HG03280 (cell line): ENCODE measurements at regions not wholly inside any gene's neighbourhood (a gene's known extent, or its start where the extent isn't known, plus 50 kb on each side); places are given as distances from the start of the nearest gene placed in this dataset.

Experiments
- ATAC-seq: cut with Tn5 transposase; IDR thresholded peaks from one replicate; pipeline ENCODE4 v1.9.1; 2021; ENCODE audit warnings: mild to moderate bottlenecking, moderate library complexity; ENCODE audit not compliant: unreplicated experiment

DNA sequence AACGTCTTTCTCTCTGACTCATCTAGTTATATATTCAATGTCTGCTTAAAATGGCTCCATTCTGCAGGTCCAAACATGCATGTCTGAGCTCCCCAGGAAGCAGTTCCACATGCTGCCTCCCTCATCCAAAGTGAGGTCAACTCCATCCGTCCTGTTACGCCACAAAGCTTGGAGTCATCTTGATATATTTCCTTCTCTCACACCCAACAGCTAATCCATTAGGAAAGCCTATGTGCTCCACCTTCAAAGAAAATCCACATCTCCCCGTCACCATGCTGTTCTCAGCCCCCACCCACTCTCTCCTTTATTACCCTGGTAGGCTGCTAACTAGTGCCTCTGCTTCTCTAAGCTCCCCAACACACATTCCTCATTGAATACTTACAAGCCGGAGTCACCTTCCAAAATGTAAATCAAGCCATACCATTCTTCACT lies 130.2 kb upstream of the SYNDIG1 start:
- ATAC-seq = no peak

DNA sequence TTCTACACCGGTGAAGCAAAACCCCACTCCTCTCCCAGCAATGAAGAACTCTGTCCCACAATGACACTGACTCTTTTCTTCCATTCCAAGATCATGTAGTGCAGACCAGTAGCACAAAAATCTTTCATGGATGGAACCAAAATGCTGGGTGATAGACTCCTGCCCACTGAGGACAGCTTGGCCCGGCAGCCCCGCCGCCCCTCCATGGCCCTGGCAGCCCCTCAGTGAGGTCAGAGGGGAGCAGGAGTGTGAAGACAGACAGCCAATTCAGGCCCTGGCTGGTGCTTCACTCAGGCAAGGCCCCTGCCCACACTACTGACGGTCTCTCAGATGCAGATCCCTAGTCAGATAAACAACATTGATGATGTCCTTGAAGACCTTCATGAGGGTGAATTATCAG lies 131.9 kb upstream of the SYNDIG1 start:
- no peak for ATAC-seq

DNA sequence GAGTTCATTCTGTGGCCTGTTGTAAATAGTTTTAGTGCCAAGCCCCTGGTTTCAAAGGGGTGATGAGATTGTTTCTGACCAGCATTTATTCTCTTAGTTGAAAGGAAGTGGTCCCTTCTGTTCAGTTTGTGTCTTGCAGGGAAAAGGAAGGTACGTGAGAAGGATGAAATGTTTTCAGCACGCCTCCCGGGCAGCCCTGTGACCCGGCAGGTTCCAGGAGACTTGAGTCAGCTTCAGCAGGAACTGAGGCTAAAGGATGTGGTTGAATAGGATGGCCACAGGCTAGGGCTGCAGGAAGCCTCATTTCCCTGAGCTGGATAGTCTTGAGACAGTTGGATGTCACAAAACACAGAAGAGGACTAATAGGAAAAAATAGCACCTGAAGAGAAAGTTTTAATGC lies 132.4 kb upstream of the SYNDIG1 start:
- ATAC-seq = no peak

DNA sequence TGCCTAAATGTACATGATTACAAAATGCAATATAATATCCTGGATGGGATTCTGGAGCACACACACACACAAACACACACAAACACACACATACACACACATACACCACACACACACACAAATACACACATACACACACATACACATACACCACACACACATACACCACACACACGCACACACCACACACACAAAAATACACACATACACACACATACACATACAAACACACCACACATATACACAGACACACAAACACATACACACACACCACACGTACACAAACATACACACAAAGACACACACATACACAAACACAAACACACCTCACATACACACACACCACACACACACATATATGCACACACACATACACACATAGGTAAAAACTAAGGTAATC lies 134.6 kb upstream of the SYNDIG1 start:
- no peak for ATAC-seq

DNA sequence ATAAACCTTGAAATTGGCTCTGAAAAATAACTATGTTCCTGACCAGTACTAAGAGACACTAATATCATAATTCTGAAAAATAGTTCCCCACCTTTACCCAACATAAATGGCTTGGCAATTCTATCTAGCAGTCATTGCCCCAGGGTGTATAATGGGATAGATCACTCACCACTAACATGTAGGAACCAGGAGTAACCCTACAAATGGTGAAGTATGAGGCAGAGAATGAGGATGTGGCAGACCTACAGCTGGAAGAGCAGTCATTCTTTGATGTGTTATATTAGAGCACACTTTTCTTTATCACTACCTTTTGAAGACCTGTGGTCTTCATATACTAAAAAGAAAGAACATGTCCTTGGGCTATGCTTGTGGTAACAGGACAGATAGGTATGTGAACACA lies 136.5 kb upstream of the SYNDIG1 start:
- no peak for ATAC-seq

DNA sequence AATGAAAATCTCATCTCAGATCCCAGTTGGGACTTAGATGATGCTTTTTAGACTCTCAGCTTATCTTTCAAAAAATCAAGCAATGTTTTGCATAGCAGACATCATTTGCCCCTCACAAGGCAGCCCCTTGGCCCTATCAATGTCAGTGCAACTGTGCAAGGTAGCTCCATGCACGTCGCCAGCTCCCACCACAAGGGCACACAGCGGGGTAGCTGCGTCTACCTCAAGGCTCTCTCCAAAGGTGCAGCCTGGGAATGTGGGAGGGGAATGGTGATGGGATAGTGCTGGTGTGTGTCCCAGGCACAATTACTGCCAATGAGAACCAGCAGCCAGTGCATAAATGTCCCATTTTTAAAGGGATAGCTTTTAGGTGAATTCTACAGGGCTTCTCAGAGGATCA lies 137.5 kb upstream of the SYNDIG1 start:
- ATAC-seq = no peak

DNA sequence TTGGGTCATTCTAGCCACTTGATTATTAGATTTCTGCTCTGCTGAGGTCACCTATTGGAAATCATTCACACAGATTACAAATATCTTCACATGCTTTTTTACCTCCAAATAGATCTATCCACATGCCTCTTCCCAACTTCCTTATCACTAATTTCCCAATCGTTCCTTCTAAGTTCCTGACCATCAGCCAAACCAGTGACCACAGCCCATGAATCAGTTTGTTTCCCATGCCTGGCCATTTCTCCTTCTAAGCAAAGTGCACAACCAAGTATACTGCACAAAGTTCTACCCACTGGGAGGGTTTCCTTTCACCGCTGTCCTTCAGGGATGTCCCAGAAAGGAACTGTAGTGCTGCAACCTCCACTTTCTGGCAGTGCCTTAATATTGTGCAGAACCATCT lies 140.5 kb upstream of the SYNDIG1 start:
- no peak for ATAC-seq

DNA sequence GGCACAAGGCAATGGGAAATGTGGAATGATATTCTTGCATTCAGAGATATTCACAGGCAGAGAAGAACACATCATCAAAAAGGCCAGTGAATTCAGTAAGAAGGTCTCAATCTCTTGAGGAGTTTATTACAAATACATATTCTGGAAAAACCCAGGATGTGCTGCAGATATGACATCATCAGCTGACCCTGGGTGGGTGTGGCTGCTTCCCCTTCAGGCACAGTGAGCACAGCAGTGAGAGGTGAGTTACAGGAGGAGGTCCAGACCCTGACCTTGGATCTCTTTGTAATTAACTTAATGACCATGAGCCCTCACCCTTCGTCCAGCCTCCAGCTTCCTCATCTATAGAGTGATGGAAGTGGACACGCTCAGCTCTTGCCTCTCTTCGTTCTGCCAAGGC lies 147.5 kb upstream of the SYNDIG1 start:
- no peak for ATAC-seq

DNA sequence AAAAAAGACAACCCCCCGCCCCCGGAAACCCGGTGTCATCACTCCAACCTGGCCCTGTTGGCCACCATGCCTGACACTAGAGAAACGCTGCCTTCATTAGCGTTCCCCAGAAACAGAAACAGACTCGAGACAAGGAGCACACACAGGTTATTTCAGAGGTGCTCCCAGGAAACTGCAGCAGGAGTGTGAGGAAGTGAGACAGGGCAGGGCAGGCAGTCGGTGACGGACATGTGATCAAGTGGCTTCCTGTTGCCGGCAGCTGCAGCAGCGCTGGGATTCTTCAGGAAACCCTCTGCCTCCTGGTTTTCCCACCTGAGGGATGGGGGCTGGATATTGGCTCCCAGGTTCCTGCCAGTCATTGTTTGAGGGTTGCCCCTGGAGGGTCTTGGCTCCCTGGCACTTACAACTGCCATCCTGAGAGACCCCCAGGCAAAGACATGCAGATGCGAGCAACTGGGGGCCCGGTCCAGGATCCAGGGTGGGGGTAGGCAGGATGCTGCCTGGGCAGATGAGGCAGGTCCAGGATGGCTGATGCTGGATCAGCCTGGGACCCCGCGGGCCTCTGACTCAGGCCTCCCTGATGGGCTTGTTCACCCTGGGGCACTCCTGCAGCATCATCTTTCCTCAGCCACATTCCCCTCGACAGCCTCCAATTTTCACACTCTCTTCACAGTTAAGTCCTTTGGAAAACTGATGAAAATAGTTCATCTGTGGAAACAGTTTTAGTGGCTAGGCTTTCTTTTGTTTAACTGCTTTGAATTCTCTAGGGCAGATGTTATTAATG lies 150.7 kb upstream of the SYNDIG1 start:
- ATAC-seq = no peak

DNA sequence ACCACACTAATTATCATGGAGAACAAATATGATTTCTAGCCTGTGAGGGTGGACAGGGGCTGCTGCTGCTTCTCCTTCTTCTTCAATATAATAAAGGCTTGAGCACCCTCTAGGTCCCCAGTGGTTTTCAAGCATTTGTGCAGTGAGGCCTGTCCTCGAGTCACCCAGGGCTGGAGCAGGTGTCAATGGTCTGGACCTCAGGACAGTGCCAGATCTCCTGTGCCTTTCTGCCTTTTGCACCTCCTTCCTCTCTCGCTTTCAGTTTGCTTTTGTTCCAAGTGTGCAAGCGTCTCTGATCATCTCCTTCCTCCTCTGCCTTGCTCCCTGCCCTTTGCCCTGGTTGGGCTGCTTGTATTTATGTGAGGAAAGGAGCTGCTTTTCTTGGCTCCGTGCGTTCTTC lies 152.2 kb upstream of the SYNDIG1 start:
- ATAC-seq = no peak

DNA sequence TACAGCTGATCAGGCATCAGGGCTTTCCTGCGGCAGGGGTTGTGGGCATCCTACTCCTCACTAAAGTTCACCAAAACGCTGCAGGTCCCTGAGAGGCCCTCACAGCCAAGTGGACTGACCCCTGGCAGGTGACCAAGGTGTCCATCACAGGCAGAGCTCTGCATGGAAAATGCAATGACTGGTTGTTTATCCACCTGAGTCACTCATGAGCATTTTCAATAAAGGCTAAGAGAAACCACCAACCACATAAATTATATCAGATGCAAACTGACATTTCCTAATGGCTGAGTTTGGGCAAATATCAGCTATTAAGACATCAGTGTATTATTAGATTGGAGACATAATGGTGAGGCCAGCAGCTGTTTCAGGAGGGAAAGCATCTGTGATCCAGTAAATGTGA lies 152.7 kb upstream of the SYNDIG1 start:
- ATAC-seq = no peak

DNA sequence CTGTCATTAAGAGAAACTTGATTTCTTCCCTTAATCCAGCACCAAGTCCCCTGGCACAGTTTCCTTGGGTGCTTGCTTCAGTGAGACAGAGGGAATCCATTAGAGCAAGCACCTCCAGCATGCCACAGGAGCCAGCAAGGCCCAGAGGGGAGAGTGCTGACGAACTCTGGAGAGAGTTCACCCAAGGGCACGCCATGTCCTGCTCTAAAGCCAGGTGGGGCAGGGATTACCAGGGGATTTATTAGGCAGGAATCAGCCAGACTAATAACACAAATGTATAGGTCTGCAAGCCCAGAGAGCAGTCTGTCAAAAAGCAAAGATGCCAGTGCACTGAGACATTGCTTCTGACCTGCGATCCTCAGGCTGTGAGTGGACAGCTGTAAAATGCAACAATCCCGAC lies 155.4 kb upstream of the SYNDIG1 start:
- no peak for ATAC-seq

DNA sequence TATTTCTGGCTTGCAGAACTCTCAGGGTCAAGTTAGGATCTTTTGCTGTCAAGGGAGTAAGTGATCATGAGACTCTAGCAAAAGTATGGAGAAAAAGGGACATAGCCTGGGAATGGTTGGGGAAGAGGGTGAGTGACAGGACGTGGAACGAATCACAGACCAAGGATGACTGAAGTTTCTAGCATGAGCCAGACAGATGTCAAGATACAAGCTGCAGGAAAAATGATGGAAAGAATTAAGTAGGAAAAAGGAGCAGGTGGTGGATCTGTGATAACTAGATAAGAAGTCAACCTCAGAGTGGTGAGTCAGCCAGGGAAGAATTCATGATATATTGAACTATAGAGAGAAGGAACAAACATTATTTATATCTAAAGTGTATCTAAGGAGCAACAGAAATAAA lies 159.8 kb upstream of the SYNDIG1 start:
- ATAC-seq = no peak

DNA sequence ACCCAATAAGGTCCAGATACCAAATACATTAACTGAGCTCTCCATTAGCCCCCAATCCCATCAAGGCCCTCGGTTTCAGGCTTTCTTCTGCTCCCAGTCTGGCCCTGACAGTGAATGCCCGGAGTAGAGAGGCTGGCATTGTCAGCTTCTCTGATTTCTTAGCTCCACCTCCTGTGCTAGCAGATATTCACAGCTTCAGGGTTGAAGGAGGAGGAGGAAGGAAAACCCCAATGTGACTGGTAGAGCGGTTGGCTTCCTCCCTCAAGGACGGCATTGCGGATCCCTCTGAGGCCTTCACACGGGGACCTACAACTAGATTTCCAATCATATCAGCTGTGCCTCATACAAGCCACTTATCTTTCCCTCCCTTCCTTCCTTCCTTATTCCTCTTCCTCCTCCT lies 164.1 kb upstream of the SYNDIG1 start:
- no peak for ATAC-seq

DNA sequence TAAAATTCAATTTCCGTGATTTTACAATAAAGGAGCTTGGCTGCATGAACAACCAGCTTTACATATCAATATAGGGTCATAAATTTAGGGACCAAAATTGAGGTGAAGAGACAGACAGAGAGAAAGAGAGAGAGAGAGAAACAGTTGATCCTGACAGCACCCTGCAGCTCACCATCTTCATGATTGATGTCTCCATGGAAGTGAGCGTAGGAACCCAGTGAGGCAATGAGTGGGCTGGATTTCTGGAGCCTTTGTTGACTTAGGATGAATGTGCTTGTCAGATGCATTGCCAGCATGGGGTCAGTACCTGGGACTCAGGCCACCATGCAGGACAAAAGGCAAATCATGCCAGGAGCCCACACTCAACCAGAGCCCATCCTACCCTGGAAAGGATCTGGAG lies 165.1 kb upstream of the SYNDIG1 start:
- no peak for ATAC-seq

DNA sequence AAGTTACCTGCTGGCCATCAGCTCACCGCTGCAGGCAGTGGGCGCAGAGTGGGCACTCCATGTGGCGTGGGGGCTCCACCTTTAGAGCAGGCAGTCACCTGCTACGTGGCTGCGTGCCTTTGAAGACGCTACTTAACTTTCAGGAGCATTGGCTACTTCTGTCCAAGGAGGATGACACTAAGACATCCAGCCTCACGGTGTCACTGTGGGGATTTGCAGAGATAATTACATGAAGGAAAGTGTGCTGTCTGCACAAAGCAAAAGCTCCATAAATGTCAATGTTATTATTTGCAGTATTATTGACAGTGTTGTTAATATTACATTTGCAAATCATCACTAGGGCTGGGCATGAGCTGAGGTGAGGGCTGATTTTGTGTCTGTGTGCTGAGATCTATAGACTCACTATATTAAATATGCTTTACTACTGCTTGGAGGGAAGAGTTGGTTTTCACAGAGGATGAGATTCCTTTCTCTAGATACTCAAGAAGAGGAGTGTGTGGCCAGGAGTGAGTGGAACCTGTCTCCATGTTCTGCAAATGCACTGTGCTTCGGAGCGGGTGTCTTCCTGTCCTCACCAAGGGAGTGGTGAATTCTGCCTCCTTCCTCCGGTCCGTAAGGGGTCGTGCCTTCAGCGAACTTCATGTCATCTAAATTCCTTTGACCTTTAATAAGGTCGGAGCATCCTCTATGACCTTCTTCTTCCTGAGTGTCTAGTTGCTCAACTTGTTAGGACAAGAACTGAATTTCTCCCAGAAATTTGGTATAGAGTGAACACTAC lies 165.8 kb upstream of the SYNDIG1 start:
- ATAC-seq = no peak

DNA sequence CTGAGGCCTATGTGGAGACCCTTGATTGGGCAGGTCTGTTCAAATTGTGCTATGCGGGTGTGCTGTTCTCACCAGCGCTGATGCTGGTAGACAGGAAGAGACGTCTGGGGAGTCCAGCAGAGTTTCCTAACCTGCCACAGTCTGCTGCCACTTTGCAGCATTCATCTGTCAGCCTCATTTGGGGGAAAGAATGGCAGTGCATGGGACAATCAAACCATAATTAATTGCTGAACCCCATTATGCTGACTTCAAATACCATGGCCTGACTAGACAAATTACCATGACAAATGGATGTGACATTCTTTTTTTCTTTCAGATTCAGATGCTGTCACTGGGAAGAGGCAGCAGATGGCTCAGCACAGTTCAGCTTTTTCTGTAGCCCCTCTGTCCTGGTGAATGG lies 171.4 kb upstream of the SYNDIG1 start:
- no peak for ATAC-seq

DNA sequence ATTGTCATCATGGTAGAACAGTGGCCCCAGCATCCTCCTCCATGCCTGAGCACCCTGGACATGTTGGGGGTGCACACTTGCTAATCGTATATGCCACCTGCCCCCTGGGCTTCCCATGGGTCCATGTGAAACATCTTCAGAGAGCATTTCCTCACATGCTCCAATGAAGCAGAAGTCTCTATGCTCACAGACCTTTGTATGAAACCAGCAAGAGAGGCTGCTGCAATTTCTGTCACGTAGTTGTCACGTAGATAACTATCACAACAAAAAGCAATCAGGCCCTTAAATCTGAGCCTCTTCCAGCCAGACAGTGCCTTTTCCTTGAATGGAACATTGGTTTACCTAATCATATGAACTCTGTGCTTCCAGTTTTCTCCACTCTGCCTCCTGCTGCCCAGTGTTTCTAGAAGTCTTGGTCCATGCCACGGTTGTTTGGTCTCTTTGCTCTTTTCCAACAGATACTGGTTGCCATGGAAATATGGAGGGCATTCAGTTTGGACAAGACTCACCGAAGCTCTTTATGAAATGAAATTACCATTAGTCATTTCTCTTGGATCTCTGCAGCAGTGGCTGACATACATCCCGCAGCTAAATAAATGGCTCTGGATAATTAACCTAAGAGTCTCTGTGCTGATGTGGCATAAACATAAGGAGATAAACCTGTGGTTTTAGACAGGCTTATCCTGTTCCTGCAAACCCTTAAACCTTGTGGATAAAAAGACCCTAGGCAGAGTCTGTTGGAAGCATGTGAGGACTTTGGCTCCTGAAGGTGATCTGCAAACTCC lies 172.8 kb upstream of the SYNDIG1 start:
- no peak for ATAC-seq

DNA sequence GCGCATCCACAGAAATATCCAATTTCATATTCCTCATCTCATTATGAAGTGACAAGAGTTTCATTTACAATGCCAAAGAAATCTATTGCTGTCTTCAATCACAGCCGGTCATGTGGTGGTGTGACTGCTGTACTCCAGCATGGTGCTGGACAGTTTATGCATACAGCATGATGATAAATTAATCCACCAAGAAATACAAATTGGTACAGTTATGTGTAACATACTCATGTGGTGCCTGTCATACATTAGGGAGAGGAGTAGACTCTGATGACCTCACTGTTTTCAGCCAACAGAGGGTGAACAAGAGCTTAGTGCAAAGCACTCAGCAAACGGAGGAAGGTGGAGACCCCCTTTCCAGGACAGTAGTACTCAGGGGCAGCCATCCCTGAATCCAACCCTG lies 178.4 kb upstream of the SYNDIG1 start:
- no peak for ATAC-seq

DNA sequence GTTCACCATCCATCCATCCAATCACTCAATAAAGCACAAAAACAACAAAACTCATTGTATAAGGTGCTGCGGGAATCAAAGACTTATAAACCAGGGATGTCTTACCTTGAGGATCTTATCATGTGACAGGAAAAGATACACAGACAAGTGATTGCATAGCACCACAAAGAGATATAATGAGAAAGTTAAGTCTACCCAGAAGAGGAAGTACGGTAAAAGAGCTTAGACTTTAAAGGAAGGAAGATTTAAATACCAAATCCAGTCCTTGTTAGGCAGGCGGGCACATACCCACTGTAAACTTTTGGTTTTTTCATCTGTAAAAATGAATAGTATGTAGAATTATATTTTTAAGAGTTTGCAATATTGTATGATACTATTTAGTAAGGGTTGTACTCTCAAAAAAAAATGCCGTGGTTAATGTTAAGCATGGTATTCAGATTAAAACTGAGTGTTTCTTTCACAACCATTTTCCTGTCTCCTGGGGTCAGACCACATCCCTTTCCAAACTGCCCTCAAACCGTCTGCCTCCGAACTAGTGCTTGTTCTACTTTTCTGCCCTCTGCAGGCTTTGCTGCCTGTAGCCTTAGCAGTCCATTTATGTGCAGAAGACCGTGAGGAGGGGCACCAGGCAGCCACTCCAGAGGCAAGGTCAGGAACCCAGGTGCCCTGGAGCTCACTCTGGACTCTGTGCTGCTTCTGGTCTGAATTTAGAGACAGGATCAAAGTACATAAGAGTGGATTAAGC lies 179.5 kb upstream of the SYNDIG1 start:
- ATAC-seq = no peak

DNA sequence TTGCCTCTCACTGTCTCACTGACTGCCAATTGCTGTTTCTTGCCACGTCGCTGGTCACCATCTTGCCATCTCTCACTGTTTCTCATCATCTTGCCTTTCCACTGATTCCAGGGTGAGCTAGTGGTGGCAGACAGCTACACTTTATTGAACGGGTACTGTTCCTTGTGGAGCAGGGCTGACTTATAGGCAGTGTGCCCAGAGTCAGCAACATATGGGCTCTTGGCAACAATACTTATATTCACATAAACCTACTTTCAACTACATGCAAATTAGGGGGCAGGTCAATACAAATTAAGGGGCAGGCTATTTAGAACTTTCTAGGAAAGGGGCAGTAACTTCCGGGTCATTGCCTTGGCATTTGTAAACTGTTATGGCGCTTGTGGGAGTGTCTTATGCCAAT lies 186.2 kb upstream of the SYNDIG1 start:
- ATAC-seq = no peak
